ENCODE measurements at regions not wholly inside any gene's neighbourhood (a gene's known extent, or its start where the extent isn't known, plus 50 kb on each side); places are given as distances from the start of the nearest gene placed in this dataset.
A peak's percentile ranks its signal among the peaks of the same experiment; 100 is the strongest.

DNA sequence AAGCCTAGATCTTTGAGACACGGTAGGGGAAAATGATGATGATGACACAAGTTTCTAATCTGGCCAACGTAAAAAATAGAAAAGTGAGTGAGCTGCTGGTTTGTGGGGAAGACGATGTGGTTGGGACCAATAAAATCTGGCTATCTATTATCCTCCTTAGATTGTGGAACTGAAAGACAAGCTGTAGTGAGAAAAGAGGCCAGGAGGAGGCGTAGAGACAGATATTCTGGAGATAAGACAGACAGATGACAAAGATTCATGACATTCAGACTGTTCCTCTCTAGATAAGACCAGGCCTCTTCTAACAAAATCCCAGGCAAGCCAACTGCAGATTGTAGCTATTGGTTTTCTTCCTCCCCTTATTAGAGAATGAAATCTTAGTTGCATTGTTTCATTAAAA, 376.3 kb upstream of the UBE2E3 start:
- TF ChIP-seq, protein P1, sequence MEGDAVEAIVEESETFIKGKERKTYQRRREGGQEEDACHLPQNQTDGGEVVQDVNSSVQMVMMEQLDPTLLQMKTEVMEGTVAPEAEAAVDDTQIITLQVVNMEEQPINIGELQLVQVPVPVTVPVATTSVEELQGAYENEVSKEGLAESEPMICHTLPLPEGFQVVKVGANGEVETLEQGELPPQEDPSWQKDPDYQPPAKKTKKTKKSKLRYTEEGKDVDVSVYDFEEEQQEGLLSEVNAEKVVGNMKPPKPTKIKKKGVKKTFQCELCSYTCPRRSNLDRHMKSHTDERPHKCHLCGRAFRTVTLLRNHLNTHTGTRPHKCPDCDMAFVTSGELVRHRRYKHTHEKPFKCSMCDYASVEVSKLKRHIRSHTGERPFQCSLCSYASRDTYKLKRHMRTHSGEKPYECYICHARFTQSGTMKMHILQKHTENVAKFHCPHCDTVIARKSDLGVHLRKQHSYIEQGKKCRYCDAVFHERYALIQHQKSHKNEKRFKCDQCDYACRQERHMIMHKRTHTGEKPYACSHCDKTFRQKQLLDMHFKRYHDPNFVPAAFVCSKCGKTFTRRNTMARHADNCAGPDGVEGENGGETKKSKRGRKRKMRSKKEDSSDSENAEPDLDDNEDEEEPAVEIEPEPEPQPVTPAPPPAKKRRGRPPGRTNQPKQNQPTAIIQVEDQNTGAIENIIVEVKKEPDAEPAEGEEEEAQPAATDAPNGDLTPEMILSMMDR (IDR thresholded peaks at IDR 0.05) = peak in 3 of 6 experiments; percentile 9 to 53 (median 20)
- no peak for TF ChIP-seq POLR2A (IDR thresholded peaks at IDR 0.05)
